ENCODE measurements at regions not wholly inside any gene's neighbourhood (a gene's known extent, or its start where the extent isn't known, plus 50 kb on each side); places are given as distances from the start of the nearest gene placed in this dataset.

- Histone ChIP-seq H3K27ac (replicated peaks; ENCODE audit: low read length) (no peak overlapping the region), H3K4ac (ENCODE audit: low read length) (no peak overlapping the region), H3K4me1 (ENCODE audit: control insufficient read depth in 2 of 2, insufficient read depth in 1 of 2, low read depth in 1 of 2, low read length in 2 of 2) (no peaks in the 10 kb centered on the region), H2AK5ac (ENCODE audit: low read depth, low read length) (no peak overlapping the region), H3K9ac (ENCODE audit: low read depth, low read length, poor library complexity) (no peak overlapping the region), H3K79me1 (ENCODE audit: low read depth, low read length) (no peaks in the 10 kb centered on the region), H2BK5ac (ENCODE audit: low read length) (no peak overlapping the region), H2BK12ac (ENCODE audit: low read length) (no peak overlapping the region), H3K4me3 (ENCODE audit: low read length in 2 of 2) (no peak overlapping the region), H4K91ac (ENCODE audit: low read depth, low read length, poor library complexity) (no peak overlapping the region), H3K4me2 (ENCODE audit: insufficient read depth, low read length, poor library complexity, severe bottlenecking) (no peak overlapping the region), H2BK15ac (ENCODE audit: low read length) (no peak overlapping the region), H3K36me3 (replicated peaks in 1 of 2; ENCODE audit: control insufficient read depth in 2 of 2, insufficient read depth in 2 of 2, low read length in 2 of 2) (no peaks in the 10 kb centered on the region), H3K23ac (ENCODE audit: low read depth, low read length, poor library complexity) (no peak overlapping the region), H2BK120ac (ENCODE audit: low read depth, low read length) (no peak overlapping the region), H3K14ac (ENCODE audit: low read length) (no peak overlapping the region), H3K27me3 (ENCODE audit: control insufficient read depth in 3 of 3, insufficient read depth in 3 of 3, low read depth in 1 of 3, low read length in 3 of 3) (no peaks in the 10 kb centered on the region), H2AFZ (ENCODE audit: low read length) (no peak overlapping the region), H3K18ac (ENCODE audit: low read length) (no peak overlapping the region), H4K8ac (ENCODE audit: low read depth, low read length) (no peak overlapping the region), H3K9me3 (replicated peaks in 1 of 2; ENCODE audit: control insufficient read depth in 2 of 2, insufficient read depth in 1 of 2, low read depth in 1 of 2, low read length in 2 of 2) (no peaks in the 10 kb centered on the region)
- WGBS, 2 donors (ENCODE audit: extremely low coverage in 2 of 2, insufficient read length in 2 of 2, insufficient replicate concordance in 1 of 2) = no CpG with 5 or more reads among the region's 2 CpGs
- DNase-seq (ENCODE audit: low spot score) = no peak
Measured at GRCh38 chr3:68057637-68058320, 403.4 kb upstream of the SUCLG2 start.

DNA sequence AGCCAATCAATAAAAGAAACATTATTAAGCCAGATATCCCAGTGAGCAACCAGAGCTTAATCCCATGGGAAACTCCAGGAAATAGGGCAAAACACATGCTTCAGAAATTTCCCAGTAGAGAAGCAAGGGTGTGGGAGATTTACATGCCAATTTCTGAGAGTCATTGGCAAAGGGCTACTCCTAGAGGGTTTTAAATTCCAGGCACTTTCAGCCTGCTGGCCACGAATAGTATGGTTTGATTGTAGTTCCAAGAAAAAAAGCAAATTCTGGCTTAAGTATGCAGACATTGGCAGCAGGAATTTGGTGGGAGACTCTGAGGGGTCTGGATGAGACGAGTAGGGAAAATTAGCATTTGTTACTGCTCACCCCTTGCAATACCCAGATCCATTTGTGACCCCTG is 402.1 kb upstream of the SUCLG2 start:
- no peak overlapping the region for H3K4me2 ChIP-seq (ENCODE audit: insufficient read depth, low read length, poor library complexity, severe bottlenecking)

DNA sequence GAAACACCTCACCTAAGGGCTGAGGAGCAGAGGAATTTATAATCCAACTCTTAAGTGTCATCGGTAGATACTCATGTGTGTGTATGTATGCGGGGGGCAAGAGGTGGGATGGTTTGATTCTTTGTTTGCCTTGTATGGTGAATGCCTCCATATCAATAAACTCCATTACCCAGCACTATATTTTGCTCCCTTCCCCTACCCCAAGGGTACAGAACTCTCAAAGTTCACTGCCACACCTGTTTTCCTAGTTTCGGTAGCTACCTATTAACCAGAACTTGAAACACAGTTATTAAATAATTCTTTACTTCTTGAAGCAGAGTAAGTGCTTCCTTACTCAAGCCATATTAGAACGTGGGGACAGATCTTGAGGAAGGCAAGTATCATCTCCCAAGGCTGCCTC is 400.8 kb upstream of the SUCLG2 start:
- Histone ChIP-seq H3K9ac (ENCODE audit: low read depth, low read length, poor library complexity) (no peak overlapping the region), H3K79me1 (ENCODE audit: low read depth, low read length) (no peaks in the 10 kb centered on the region), H2BK120ac (ENCODE audit: low read depth, low read length) (no peak overlapping the region), H2BK12ac (ENCODE audit: low read length) (no peak overlapping the region), H3K4me3 (ENCODE audit: low read length in 2 of 2) (no peak overlapping the region), H2BK15ac (ENCODE audit: low read length) (no peak overlapping the region), H3K18ac (ENCODE audit: low read length) (no peak overlapping the region), H3K27me3 (ENCODE audit: control insufficient read depth in 3 of 3, insufficient read depth in 3 of 3, low read depth in 1 of 3, low read length in 3 of 3) (no peaks in the 10 kb centered on the region), H4K8ac (ENCODE audit: low read depth, low read length) (no peak overlapping the region), H2AK5ac (ENCODE audit: low read depth, low read length) (no peak overlapping the region), H3K9me3 (replicated peaks in 1 of 2; ENCODE audit: control insufficient read depth in 2 of 2, insufficient read depth in 1 of 2, low read depth in 1 of 2, low read length in 2 of 2) (no peaks in the 10 kb centered on the region), H3K4me2 (ENCODE audit: insufficient read depth, low read length, poor library complexity, severe bottlenecking) (no peak overlapping the region), H4K91ac (ENCODE audit: low read depth, low read length, poor library complexity) (no peak overlapping the region), H3K36me3 (replicated peaks in 1 of 2; ENCODE audit: control insufficient read depth in 2 of 2, insufficient read depth in 2 of 2, low read length in 2 of 2) (no peaks in the 10 kb centered on the region), H3K4ac (ENCODE audit: low read length) (no peak overlapping the region), H3K27ac (replicated peaks; ENCODE audit: low read length) (no peak overlapping the region), H2BK5ac (ENCODE audit: low read length) (no peak overlapping the region), H3K14ac (ENCODE audit: low read length) (no peak overlapping the region), H3K4me1 (ENCODE audit: control insufficient read depth in 2 of 2, insufficient read depth in 1 of 2, low read depth in 1 of 2, low read length in 2 of 2) (no peaks in the 10 kb centered on the region), H3K23ac (ENCODE audit: low read depth, low read length, poor library complexity) (no peak overlapping the region), H2AFZ (ENCODE audit: low read length) (no peak overlapping the region)
- no peak for DNase-seq (ENCODE audit: low spot score)
- WGBS, 2 donors (ENCODE audit: extremely low coverage in 2 of 2, insufficient read length in 2 of 2, insufficient replicate concordance in 1 of 2) = no CpG with 5 or more reads among the region's 4 CpGs

More for the DNA sequence above, 402.1 kb upstream of the SUCLG2 start:
- Histone ChIP-seq H3K23ac (ENCODE audit: low read depth, low read length, poor library complexity) (no peak overlapping the region), H3K4me1 (ENCODE audit: control insufficient read depth in 2 of 2, insufficient read depth in 1 of 2, low read depth in 1 of 2, low read length in 2 of 2) (no peaks in the 10 kb centered on the region), H3K14ac (ENCODE audit: low read length) (no peak overlapping the region), H3K9me3 (replicated peaks in 1 of 2; ENCODE audit: control insufficient read depth in 2 of 2, insufficient read depth in 1 of 2, low read depth in 1 of 2, low read length in 2 of 2) (no peaks in the 10 kb centered on the region), H3K4ac (ENCODE audit: low read length) (no peak overlapping the region), H3K36me3 (replicated peaks in 1 of 2; ENCODE audit: control insufficient read depth in 2 of 2, insufficient read depth in 2 of 2, low read length in 2 of 2) (no peaks in the 10 kb centered on the region), H3K27me3 (ENCODE audit: control insufficient read depth in 3 of 3, insufficient read depth in 3 of 3, low read depth in 1 of 3, low read length in 3 of 3) (no peaks in the 10 kb centered on the region), H2BK15ac (ENCODE audit: low read length) (no peak overlapping the region), H3K18ac (ENCODE audit: low read length) (no peak overlapping the region), H2BK5ac (ENCODE audit: low read length) (no peak overlapping the region), H4K8ac (ENCODE audit: low read depth, low read length) (no peak overlapping the region), H4K91ac (ENCODE audit: low read depth, low read length, poor library complexity) (no peak overlapping the region), H2BK12ac (ENCODE audit: low read length) (no peak overlapping the region), H3K79me1 (ENCODE audit: low read depth, low read length) (no peaks in the 10 kb centered on the region), H2AFZ (ENCODE audit: low read length) (no peak overlapping the region), H2BK120ac (ENCODE audit: low read depth, low read length) (no peak overlapping the region), H3K27ac (replicated peaks; ENCODE audit: low read length) (no peak overlapping the region), H3K9ac (ENCODE audit: low read depth, low read length, poor library complexity) (no peak overlapping the region), H2AK5ac (ENCODE audit: low read depth, low read length) (no peak overlapping the region), H3K4me3 (ENCODE audit: low read length in 2 of 2) (no peak overlapping the region)
- DNase-seq (ENCODE audit: low spot score) = no peak
- WGBS, 2 donors (ENCODE audit: extremely low coverage in 2 of 2, insufficient read length in 2 of 2, insufficient replicate concordance in 1 of 2) = no CpG with 5 or more reads among the region's 2 CpGs

DNA sequence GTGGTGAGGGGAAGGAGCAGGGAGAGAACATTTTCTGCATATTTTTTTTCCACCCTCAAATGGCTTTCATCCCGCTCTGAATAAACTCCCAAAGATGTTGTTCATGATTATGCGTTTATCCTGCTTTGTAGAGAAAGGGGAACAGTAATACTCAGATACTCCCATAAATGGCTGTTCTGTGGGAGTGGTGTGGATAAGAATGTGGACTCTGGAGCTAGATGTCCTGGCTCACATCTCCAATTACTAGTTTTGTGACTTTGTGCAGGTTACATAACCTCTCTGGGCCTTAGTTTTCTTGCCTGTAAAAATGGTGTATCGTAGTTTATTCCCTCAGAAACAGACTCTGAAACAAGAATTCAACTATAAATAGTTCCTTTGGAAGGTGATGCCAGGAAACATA is 395.4 kb upstream of the SUCLG2 start:
- no peak overlapping the region for H3K9ac ChIP-seq (ENCODE audit: low read depth, low read length, poor library complexity)
- H2AFZ ChIP-seq (ENCODE audit: low read length) = no peak overlapping the region
- H3K14ac ChIP-seq (ENCODE audit: low read length) = no peak overlapping the region
- no peak overlapping the region for H3K18ac ChIP-seq (ENCODE audit: low read length)
- H3K79me1 ChIP-seq (ENCODE audit: low read depth, low read length) = no peaks in the 10 kb centered on the region
- H3K27ac ChIP-seq (replicated peaks; ENCODE audit: low read length) = no peak overlapping the region
- H3K36me3 ChIP-seq (replicated peaks in 1 of 2; ENCODE audit: control insufficient read depth in 2 of 2, insufficient read depth in 2 of 2, low read length in 2 of 2) = no peaks in the 10 kb centered on the region
- no peaks in the 10 kb centered on the region for H3K4me1 ChIP-seq (ENCODE audit: control insufficient read depth in 2 of 2, insufficient read depth in 1 of 2, low read depth in 1 of 2, low read length in 2 of 2)
- DNase-seq (ENCODE audit: low spot score) = no peak
- H2BK5ac ChIP-seq (ENCODE audit: low read length) = no peak overlapping the region
- H4K8ac ChIP-seq (ENCODE audit: low read depth, low read length) = no peak overlapping the region
- H3K4ac ChIP-seq (ENCODE audit: low read length) = no peak overlapping the region
- no peak overlapping the region for H4K91ac ChIP-seq (ENCODE audit: low read depth, low read length, poor library complexity)
- no peak overlapping the region for H2BK15ac ChIP-seq (ENCODE audit: low read length)
- H3K27me3 ChIP-seq (ENCODE audit: control insufficient read depth in 3 of 3, insufficient read depth in 3 of 3, low read depth in 1 of 3, low read length in 3 of 3) = no peaks in the 10 kb centered on the region
- no peak overlapping the region for H3K23ac ChIP-seq (ENCODE audit: low read depth, low read length, poor library complexity)
- no CpG with 5 or more reads among the region's 3 CpGs for WGBS, 2 donors (ENCODE audit: extremely low coverage in 2 of 2, insufficient read length in 2 of 2, insufficient replicate concordance in 1 of 2)
- no peak overlapping the region for H3K4me3 ChIP-seq (ENCODE audit: low read length in 2 of 2)
- no peak overlapping the region for H2BK120ac ChIP-seq (ENCODE audit: low read depth, low read length)
- H2AK5ac ChIP-seq (ENCODE audit: low read depth, low read length) = no peak overlapping the region
- no peak overlapping the region for H2BK12ac ChIP-seq (ENCODE audit: low read length)
- no peaks in the 10 kb centered on the region for H3K9me3 ChIP-seq (replicated peaks in 1 of 2; ENCODE audit: control insufficient read depth in 2 of 2, insufficient read depth in 1 of 2, low read depth in 1 of 2, low read length in 2 of 2)
- H3K4me2 ChIP-seq (ENCODE audit: insufficient read depth, low read length, poor library complexity, severe bottlenecking) = no peak overlapping the region

Data from neuronal stem cell (in vitro differentiated cells).